Gastroesophageal sphincter (tissue), 3 donors: ENCODE measurements at regions not wholly inside any gene's neighbourhood (a gene's known extent, or its start where the extent isn't known, plus 50 kb on each side); places are given as distances from the start of the nearest gene placed in this dataset.

Source experiments
- EP300 ChIP-seq: sonication (generic); formaldehyde crosslinking; IDR thresholded peaks from one replicate; pipeline ENCODE4 v1.6.1; 2017; ENCODE audit warnings: antibody characterized with exemption, mild to moderate bottlenecking
- POLR2A ChIP-seq, 2 donors: fragments of 450-650 bp; IDR thresholded peaks; one replicate each; pipeline ENCODE4 v1.6.1; 2017; ENCODE audit warnings: antibody characterized with exemption in 2 of 2, mild to moderate bottlenecking in 2 of 2, moderate library complexity in 1 of 2
- POLR2AphosphoS5 ChIP-seq: sonication (generic); formaldehyde crosslinking; IDR thresholded peaks from one replicate; pipeline ENCODE4 v1.6.1; 2017; ENCODE audit warnings: antibody characterized with exemption
- TF ChIP-seq, protein P1 (sequence below), 4 experiments: fragments of 200-600 bp in 2 of 4; fragments of 450-650 bp in 2 of 4; sonication (generic) in 1 of 4; IDR thresholded peaks; one replicate each; pipeline ENCODE4 v1.5.1; 2017 to 2019; ENCODE audit warnings: antibody characterized with exemption in 4 of 4, mild to moderate bottlenecking in 2 of 4, moderate library complexity in 2 of 4

DNA sequence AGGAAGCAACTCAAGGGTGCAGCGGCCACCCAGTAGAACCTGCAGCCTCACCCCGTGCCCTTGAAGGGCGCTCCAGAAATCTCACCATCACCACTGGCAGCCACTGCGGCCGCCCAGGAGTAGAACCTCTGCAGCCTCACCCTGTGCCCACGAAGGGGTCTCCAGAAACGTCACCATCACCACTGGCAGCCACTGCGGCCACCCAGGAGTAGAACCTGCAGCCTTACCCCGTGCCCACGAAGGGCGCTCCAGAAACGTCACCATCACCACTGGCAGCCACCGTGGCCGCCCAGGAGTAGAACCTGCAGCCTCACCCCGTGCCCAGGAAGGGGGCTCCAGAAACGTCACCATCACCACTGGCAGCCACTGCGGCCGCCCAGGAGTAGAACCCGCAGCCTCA lies 336.0 kb downstream of the TEX29 start:
- TF ChIP-seq, protein P1, sequence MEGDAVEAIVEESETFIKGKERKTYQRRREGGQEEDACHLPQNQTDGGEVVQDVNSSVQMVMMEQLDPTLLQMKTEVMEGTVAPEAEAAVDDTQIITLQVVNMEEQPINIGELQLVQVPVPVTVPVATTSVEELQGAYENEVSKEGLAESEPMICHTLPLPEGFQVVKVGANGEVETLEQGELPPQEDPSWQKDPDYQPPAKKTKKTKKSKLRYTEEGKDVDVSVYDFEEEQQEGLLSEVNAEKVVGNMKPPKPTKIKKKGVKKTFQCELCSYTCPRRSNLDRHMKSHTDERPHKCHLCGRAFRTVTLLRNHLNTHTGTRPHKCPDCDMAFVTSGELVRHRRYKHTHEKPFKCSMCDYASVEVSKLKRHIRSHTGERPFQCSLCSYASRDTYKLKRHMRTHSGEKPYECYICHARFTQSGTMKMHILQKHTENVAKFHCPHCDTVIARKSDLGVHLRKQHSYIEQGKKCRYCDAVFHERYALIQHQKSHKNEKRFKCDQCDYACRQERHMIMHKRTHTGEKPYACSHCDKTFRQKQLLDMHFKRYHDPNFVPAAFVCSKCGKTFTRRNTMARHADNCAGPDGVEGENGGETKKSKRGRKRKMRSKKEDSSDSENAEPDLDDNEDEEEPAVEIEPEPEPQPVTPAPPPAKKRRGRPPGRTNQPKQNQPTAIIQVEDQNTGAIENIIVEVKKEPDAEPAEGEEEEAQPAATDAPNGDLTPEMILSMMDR (IDR thresholded peaks at IDR 0.05) = no peak
- no peak for TF ChIP-seq POLR2A (IDR thresholded peaks at IDR 0.05)
- TF ChIP-seq POLR2AphosphoS5 = no peak
- no peak for TF ChIP-seq EP300
